GM10847 (cell line): ENCODE measurements at regions not wholly inside any gene's neighbourhood (a gene's known extent, or its start where the extent isn't known, plus 50 kb on each side); places are given as distances from the start of the nearest gene placed in this dataset.

Source experiments
- POLR2A ChIP-seq: IDR thresholded peaks from 2 replicates; pipeline ENCODE4 v1.6.1; 2011; ENCODE audit not compliant: insufficient read length; ENCODE audit errors: extremely low read depth

DNA sequence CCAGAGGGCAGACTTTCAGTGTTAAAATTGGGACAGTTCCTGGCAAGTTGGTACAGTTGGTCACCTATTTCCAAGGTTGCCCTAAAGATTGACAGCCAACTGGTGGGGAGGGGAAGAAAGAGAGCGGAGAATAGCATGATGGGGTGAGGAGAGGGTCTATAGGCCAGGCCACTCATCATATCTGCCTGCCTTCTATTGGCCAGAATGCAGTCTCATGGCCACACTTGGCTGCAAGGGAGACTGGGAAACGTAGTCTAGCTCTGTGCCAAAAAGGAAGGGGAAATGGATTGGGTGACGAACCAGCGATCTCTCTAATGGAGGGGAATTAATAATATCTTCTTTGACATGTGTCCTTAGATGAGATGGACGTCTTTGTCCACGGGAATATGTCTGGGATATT, 197.4 kb upstream of the ATP6AP2 start:
- no peak for TF ChIP-seq POLR2A

DNA sequence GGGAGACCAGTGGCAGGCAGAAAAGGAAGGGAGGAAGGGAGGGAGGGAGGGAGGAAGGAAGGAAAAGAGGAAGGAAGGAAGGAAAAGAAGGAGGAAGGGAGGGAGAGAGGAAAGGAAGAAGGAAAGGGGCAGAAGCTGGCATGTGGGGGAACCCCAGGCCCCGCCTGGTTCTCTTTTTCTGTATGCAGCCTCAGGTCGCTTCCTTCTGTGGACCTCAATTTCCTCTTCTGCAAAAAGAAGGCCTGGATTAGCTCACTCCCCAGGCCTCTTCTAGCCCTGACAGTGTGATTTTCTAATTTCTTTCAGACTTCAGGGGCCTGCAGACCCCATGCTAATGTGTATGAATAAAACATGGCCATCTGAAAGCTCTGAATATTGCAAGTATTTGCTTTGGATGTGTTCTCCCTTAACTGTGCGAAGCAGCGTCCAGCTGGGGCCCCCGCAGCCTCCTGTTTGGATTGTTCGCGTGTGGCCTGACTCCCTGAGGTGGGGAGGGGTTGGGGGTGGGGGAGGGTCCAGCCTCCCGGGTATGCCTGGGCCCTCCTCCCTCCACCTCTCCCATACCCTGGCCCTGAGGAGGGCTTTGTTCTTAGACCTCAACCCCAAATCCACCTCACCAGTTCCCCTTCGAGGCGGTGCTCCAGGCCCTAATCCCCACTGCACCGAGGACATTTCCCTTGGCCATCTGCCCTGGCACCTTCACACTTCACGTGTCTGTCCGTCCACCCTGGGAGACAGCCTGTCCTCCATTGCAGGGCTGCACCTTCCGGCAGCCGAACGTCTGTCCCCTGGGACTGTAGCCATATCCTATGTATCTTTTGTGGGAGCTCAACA, 199.9 kb upstream of the ATP6AP2 start:
- TF ChIP-seq POLR2A, result no peak

DNA sequence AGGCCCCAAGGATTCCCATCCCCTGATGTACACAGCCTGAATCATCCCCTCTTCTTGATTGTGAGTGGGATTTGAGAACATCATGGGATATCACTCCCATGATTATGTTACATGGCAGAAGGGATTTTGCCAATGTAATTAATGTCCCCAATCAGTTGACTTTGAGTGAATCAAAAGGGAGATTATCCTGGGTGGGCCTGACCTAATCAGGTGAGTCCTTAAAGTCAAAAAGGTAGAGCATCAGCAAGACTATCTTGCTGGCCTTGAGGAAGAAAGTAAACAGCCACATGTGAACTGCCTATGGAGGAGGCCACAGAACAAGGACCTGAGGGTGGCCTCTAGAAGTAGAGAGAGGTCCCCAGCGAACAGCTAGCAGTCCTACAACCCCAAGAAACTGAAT, 203.1 kb upstream of the ATP6AP2 start:
- no peak for TF ChIP-seq POLR2A

DNA sequence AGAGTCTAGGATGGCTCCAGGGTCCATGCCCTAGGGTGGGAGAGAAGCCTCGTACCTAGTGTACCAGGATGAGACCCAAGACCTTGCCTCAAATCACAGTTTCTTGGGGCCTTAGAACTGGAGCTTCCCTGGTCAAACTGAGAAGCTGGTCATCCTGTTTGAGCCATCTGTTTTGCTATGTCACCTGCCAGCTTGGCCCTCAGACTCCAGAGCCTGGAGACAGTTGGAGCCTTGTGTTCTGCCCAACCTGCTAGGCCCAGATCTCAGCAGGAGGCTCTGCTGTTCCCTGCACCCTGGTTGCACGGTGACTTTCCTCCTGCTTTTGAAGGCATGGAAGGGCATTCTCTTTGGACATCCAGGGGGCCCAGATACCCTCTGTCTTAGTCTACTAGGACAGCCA, 206.3 kb upstream of the ATP6AP2 start:
- no peak for TF ChIP-seq POLR2A

DNA sequence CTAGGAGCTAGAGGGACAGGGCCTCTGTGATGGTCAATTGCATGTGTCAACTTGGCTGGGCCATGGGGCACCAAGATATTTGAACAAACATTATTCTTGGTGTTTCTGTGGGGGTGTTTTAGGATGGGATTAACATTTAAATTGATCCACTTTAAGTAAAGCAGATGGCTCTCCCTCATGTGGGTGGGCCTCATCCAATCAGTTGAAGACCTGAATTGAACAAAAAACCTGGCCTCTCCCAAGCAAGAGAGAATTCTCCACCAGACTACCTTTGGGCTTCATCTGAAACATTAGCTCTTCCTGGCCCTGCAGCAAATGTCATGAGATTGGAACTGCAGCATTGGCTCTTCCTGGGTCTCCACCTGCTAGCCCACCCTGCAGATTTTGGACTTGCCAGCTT, 207.1 kb upstream of the ATP6AP2 start:
- TF ChIP-seq POLR2A, result no peak

DNA sequence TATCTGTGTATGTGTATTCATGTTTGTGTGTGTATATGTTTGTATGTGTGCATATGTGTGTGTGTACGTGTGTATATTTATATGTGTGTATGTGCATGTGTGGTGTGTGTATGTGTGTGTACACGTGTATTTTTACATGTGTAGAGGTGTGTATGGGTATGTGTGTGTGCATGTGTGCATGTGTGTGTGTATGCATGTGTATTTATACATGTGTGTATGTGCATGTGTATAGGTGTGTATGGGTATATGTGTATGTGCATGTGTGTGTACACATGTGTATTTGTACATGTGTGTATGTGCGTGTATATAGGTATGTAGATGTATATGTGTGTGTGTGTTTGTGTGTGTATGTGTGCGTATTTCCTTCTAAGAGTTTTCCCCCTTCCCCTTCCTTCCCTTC, 207.7 kb upstream of the ATP6AP2 start:
- TF ChIP-seq POLR2A, result no peak

DNA sequence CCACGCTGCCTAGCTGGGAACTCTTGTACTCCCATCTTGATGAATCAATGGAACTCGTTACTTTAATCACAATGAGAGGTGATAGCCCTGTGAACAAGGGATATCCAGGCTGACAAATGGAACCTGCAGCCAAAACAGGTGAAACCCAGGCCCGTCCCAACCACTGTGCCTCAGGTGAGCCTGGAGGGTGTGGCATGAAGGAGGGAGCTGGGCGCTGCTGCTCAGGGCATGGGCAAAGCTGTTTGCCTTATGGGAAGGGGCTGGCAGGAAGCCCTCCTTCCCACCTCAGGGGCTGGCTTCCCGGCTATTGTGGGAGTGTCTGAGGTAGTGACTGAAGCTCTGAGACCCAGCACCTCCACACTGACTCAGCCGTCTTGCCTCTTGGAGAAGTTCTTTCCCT, 209.4 kb upstream of the ATP6AP2 start:
- TF ChIP-seq POLR2A, result no peak

DNA sequence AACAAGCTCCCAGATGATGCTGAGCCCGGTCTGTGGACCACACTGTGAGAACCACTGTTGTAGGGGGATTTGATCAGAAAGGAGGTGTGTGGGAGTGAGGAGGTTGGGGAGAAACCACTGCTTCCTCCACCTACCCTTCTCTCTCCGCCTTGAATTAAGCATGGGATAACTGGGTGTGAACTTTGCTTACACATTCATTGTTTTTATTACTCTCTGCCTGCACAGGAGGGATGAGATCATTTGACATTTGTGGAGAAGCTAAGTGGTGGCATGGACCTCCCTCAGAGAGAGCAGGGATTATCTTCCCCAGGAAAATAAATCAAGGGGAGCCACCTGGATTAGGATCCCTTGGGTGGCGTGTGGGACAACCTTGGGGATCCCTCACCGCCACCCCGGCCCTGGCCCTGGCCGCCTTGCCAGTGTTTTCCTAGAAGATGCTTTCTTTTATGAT, 212.1 kb upstream of the ATP6AP2 start:
- TF ChIP-seq POLR2A, result no peak

DNA sequence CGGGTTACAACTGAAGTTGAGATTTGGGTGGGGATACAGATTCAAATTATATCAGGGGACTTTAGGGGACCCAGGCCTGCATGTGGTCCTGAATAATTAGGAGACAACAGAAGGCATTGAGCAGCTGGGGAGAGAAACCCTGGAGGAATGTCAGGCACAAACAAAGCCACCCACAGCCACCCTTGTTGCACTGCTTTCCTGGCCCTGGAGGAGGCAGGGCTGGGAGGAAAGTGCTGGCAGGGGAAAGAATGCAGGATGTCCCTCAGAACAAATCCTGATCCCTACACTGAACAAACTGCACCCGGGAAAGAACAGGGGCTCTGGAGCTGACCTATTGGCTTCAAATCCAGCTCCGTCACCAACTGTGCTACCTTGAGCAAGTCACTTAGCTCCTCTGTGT, 214.1 kb upstream of the ATP6AP2 start:
- no peak for TF ChIP-seq POLR2A

DNA sequence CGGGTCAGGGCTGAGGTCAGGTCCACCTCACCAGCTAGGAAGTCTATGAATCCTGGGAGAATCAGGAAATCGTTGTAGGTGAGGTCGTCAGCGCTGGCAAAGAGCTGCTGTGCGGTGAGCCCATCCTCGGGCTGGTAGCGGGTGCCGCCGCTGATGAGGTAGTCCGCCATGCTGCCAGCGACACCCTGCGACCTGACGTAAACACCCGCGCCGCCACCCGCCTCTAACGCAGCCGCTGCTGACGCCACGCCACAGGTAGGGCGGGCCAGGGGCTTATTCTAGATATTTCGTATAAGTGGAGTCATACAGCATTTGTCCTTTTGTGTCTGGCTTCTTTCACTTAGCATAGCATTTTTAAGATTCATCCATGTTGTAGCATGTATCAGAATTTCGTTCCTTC, 220.2 kb upstream of the ATP6AP2 start:
- no peak for TF ChIP-seq POLR2A

DNA sequence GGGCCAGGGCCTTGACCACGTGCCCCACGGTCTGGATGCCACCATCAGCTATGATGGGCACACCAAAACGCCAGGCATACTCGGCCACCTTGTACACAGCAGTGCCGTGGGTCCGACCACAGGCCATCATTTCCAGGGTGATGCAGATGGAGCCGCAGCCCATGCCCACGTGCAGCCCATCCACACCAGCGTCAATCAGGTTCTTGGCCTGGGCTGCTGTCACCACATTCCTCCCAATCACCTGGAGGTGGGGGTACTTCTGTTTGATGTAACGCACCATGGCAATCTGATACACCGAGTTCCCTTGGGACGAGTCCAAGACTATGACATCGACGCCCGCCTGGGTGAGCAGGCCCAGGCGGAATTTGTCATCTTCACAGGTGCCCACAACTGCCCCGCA, 221.2 kb upstream of the ATP6AP2 start:
- TF ChIP-seq POLR2A, result no peak

DNA sequence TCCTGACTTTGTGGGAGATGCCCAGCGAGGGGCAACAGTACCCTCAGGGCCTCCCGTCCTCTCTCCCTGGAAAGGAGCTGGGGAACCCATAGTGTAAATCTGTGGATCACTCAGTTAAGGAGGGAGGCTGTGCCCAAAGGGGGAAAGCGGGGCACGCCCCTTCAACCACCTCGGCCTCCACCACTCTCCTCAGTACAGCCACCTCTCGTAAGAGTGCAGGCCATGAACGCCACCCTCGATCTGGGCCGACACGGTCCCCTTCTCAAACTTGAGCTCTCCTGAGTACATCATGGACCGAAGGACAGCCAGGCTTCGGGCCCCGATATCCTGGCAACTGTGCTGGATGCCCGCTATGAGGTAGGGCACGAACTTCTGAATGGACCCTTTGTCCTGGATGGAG, 221.8 kb upstream of the ATP6AP2 start:
- no peak for TF ChIP-seq POLR2A

DNA sequence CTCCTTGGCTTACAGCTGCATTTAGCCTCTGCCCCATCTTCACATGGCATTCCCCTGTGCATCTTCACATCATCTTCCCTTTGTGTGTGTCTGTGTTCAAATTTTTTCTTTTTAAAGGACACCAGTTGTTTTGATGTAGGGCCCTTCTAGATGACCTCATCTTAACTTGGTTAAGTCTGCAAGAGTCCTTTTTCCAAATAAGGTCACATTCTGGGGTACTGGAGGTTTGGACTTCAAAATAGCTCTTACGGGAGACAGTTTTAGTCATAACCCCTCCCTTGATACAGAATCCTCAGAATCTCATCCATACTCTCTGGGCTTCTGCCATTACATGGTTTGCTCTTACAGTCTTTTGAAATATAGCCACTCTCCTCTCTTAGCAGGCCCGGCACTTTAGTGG, 231.5 kb upstream of the ATP6AP2 start:
- no peak for TF ChIP-seq POLR2A

DNA sequence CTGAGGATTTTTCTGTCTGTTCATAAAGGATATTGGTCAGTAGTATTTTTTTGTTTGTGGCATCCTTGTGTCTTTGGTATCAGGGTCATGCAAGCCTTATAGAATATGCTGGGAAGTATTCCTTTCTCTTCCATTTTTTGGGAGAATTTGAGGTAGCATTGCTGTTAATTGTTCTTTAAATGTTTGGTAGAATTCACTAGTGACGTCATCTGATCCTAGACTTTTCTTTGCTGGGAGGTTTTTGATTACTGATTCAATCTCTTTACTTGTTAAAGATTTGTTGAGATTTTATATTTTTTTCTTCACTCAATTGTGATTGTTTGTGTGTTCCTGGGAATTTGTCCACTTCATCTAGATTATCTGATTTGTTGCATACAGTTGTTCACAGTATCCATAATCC, 234.4 kb upstream of the ATP6AP2 start:
- no peak for TF ChIP-seq POLR2A

DNA sequence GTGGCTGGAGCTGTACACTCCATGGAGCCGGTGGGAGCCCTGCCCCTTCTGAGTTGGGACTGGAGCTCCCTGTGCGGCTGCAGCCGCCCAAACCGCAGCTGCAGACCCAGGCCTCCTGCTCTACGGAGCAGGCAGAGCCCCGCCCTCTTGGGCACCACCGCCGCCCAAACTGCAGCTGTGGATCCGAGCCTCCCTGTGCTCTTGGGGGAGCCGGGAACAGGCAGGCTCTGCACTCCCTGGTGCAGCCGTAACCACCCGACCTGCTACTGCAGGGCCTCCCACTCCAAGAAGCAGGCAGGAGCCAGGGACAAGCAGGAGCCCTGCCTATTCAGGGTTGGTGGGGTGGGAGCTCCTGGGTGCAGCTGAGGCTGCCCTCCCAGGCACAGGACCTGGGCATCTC, 237.5 kb upstream of the ATP6AP2 start:
- no peak for TF ChIP-seq POLR2A

DNA sequence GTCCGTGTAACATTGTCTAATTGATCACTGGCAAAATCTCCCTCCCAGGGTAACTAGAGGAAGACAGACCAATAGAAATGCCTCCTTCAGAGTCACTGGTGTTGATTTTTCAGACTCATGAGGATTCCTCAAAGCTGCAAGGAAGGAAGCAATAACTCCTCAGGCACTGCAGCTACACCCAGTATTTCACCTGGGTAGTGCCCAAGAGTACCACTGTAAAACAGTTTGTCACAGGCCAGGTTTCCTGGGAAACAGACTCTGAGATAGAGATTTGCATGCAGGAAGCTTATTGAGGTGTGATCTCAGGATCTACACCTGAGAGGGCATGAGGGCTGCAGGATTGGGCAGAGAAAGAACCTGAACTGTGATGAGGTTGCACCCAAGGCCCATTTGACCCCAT, 240.7 kb upstream of the ATP6AP2 start:
- TF ChIP-seq POLR2A, result no peak

DNA sequence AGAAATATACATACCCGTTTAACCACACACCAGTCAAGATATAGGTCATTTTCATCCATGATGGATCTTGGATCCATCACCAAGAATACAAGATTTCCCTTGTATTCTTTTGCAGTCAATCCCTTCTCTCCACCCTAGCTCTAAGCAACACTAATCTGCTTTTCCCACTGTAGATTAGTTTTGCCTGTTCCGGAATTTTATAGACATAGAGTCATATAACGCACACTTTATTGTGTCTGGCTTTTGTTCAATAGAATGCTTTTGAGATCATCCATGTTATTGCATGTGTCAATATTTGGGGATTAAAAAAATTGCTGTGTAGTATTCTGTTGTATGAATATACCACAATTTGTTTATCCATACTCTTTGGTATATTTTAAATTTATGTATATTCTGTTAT, 235.6 kb upstream of the BCOR start:
- no peak for TF ChIP-seq POLR2A
